Effector CD4-positive, alpha-beta T cell (primary cell): ENCODE measurements at regions not wholly inside any gene's neighbourhood (a gene's known extent, or its start where the extent isn't known, plus 50 kb on each side); places are given as distances from the start of the nearest gene placed in this dataset.
"Not testable (repeated sequence)": the region's sequence is repeated elsewhere in the genome, so short reads cannot be mapped to it uniquely, and the experiment has no call there.

Source experiments
- DNase-seq: peaks from one replicate; pipeline ENCODE4 v3.0.0-alpha.2; 2020

GRCh38 chr10:3281941-3282673, 109.5 kb upstream of the PITRM1 start:
- DNase-seq, result no peak

- DNase-seq, result no peak
These were observed 106.2 kb upstream of the PITRM1 start for GRCh38 chr10:3278771-3279170.

- DNase-seq, result no peak
These were observed 105.0 kb upstream of the PITRM1 start for GRCh38 chr10:3277566-3277965.

- DNase-seq, result no peak
These were observed 101.8 kb upstream of the PITRM1 start for GRCh38 chr10:3274414-3274813.

GRCh38 chr10:3273966-3274365, 101.4 kb upstream of the PITRM1 start:
- no peak for DNase-seq

DNA sequence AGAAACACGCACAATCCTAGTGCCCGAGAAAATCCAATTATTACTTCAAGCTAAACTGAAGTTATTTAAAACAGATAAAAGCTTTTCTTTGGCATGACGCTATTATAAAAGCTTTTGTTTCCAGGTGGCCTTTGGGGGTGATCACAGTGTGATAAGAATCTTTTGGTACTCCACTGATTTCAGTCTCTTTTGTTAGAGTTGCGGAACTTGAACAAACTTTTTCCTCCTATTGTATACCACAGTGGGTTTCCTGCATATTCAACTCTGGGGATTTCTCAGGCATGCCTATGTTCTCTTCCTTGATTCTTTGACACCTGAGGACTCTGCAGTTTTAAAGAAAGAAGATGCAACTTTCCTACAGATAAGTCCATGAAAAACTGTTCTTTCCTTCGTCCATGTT, 99.7 kb upstream of the PITRM1 start:
- DNase-seq, result no peak

DNA sequence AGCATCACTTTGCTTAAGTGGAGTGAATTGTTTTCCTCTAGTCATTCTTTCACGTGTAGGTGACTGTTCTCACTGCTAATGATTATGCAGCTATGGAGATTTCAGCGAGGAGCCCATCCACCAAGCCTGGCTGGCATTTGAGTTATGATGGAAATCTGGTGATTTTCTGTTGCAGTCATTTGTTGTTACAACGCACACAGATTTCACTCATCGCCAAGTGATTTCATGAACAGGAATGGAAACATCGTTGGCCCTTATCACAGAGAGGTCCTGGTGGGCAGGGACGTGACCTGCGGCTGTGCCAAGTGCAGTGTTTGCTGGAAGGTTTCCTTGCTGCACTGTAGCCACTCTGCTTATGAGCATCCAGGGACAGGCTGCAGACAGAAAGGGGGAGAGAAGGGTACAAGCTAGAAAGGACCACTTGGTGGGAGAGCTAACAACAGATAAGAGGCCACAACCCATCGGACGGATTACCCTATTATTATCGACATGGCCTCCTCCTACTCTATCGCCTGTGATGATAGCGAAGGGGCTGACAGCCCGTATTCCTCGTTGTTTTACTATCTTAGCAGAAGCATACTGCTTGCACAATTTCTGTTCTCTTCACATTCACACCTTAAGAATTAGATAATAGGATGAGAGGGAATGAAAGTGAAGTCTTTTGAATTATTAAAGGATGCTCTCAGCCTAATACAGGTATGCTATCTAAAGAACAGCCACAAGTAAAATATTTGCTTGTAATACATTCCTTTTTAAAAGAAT, 99.0 kb upstream of the PITRM1 start:
- no peak for DNase-seq

DNA sequence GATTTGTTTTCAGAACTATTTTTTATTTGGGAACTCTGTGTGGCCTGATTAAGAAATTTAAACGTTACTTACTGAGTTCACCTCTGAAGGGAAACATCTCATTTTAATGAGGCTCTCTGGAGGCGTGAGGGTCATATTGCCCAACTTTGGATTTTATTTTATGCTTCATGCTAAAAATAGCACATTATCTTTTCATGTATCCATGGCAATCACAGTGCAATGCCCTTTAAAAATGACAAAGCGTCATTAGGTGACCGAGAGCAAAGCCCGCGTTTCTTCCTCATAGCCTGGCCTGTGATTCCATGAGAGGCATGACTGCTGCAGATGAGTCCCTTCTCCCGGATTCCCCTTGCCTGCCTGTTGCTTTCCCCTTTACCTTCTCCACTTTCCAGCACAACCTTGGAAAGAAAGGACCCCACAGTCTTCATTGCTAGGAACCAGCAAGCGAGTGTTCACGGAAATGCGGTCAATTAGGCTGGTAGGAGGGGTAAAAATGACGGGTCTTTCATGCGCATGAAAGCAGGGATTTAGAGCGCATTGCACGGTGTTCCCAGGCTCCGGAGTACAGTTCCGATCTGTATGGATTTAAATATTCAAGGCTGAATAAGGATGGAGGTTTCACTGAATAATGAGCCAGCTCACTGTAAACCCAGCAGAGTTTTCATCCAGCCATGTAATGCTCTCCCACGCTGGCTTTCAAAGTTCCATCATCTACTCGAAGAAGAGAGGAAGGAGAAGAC, 98.2 kb upstream of the PITRM1 start:
- no peak for DNase-seq

DNA sequence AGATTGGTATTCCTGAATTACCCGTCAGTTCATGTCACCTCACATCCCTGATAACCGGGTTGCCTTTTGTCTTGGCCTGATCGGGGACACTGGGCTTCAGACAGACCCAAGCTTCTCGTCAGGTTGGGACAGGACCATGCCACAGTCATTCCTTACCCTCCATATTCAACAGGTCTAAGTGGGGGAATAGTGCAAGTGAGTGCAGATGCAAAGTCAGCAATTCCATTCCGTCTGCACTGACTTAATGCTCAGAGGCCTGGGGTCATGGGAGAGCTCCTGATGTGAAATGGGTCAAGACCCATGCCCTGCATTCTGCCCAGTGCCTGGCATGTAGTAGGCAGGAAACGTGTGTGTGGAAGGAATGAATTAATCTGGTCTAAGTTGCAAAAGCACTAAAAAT, 95.4 kb upstream of the PITRM1 start:
- DNase-seq, result no peak

DNA sequence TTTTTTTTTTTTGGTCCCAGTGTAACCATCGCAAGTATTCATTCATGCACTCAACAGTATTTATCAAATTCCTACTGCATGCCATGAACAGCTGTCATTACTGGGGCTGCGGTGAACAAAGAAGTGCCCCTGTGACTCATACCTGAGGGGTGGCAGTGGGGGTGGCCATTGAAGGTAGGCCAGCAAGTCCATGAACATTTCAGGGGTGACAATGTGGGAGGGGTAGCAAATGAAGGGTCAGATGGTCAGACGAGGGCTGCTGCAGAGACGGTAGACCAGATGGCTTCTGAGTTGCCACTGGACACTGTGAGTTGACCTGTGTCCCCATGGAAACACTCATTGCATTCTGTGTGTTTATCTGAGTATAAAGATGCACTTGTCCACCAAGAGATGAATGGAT, 92.5 kb upstream of the PITRM1 start:
- DNase-seq, result no peak

- DNase-seq, result no peak
These were observed 91.7 kb upstream of the PITRM1 start for GRCh38 chr10:3264161-3264761.

GRCh38 chr10:3263747-3264146, 91.2 kb upstream of the PITRM1 start:
- DNase-seq, result no peak

DNA sequence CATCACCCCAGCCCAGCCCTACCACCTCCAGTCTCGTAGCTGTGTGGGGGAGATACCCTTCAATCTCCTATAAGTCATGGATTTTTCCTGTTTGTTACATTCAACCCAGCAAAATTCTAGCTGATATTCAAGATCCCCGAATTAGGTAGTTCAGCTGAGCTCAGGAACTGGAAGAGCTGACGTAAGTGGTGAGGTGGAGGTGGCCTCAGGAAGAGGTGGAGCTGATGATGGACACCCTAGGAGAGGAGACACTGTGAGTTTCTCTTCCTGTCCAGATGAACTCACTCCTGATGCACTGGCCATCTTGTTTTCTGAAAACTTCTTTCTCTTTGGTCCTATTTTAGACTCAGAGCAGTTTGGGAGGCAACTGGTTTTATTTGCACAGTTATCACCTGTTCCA, 90.5 kb upstream of the PITRM1 start:
- no peak for DNase-seq

DNA sequence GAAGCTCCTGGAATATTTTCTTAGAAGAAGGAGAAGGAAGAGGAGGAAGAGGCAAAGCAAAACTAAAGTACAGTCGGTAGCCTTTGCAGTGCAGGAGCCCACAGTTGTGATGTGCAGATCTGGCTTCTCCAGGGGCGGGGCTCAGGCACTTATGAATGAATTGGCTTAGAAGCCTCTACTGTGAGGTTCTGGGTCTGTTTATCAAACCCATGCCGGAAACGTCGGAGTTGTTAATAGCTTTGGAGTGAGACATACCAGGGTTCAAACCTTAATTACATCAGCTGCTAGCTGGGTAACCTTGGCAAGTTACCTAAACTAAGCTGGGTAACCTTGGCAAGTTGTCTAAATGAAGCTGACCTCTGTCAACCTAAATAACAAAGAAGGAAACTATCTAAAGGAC, 89.3 kb upstream of the PITRM1 start:
- DNase-seq, result no peak

- no peak for DNase-seq
These were observed 87.7 kb upstream of the PITRM1 start for GRCh38 chr10:3260066-3260834.

DNA sequence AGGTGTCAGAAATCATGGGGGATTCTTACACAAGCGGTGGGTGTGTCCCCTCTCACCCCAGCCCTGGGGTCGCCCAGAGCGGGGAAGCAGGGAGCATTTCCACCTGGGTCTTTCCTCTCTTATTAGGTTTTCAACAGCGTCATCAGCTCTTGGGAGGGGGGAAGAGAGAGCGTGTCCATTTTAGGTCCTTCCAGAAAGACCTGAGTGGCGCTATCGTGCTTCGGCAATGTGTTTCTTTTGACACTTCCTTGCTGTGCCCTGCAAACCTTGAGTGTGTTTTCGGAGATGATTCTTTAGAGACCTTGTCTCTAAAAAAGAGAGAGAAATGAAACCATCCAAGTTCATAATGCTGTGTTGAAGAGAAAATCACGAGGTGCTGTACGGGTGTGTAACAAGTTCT, 86.9 kb upstream of the PITRM1 start:
- no peak for DNase-seq

DNA sequence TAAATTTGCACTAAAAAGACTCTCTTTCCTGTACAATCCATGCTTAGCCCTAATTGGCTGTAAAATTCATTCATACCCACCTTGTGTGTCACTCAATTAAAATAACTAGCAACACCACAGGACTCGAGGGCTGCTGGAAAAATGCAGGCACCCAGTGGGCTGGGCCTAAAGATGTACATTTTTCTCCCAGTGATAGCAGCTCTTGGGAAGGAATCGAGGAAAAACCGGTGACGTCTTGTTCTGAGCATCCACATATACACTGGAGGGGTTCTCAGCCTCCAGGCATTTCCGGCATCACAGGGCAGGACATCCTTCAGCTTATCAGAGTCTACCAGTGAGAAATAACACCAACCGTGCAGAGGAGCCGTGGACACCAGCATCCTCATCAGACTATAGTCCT, 85.8 kb upstream of the PITRM1 start:
- no peak for DNase-seq

GRCh38 chr10:3255616-3256015, 83.0 kb upstream of the PITRM1 start:
- DNase-seq, result no peak

DNA sequence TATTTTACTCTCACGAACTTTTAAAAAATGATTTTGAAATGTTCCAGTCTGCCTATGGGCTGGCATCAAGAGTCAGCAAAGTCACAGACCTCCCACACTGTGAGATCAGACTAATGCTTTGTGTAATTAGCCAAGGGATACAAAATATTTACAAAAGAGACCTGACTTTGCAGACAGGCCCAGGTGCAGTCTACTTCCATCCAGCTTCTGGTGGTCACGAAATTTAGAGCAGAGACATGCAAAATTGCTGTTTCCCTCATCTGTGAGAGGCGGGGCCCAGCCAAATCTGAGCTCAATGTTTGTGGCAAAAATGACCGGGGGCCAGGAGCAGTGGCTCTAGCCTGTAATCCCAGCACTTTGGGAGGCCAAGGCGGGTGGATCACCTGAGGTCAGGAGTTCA, 82.5 kb upstream of the PITRM1 start:
- no peak for DNase-seq

DNA sequence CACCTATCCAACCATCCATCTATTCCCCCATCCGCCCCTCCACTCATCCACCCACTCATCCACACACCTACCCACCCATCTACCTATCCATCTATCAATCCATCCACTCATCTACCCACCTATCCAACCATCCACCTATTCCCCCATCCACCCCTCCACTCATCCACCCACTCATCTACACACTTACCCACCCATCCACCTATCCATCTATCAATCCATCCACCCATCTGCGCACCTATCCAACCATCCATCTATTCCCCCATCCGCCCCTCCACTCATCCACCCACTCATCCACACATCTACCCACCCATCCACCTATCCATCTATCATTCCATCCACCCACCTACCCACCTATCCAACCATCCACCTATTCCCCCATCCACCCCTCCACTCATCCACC, 81.4 kb upstream of the PITRM1 start:
- not testable (repeated sequence) for DNase-seq

DNA sequence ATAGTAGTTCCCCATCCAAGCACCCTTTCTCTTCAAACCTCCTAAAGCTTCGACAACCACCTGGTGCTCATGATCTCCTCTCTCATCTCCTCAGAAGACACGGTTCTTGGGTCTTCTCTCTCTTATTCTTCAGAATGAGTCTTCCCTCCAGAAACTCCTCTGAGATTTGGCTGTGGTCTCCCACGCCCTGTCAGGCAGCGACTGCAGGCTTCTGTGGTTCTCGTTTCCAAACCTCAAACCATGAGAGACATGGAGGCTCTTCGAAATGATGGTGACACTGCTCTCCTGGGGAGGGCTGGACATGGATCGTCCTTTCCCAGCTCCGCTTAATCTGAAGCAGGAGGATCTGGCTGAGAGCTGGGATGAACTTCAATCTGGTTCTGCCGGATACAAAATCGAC, 78.6 kb upstream of the PITRM1 start:
- no peak for DNase-seq

DNA sequence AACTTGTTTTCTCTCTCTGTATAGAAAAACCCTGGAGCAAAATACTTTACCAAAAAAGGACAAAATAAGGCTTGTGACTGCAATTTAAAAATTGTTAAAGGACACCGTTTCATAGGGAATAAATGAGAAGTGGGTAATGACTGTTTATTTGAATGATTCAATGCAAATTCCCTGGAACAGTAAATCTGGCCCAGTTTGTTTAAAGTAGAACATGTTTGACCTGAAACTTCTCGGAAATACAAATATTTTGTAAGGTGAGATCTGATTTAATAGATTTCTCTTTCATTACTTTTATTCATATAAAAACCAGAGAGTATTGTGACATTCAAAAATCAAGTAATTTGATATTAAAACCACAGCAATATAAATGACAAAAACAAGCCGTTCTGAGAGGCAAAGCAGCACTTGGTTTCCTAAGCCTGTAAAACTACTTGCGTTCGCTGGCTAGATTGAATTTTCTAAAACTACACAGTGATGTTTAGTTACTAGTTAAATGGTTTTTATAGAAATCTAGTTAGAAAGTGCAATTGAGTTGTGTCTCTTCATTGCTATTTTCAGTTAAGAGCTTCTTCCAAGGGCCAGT, 76.8 kb upstream of the PITRM1 start:
- DNase-seq, result no peak
